Stimulated activated CD8-positive, alpha-beta memory T cell treated with anti-CD3 and anti-CD28 coated beads, Interleukin-12 subunit alpha, Interleukin-12 subunit beta, amount 100 ng/mL, for 4 hours (primary cell): ENCODE measurements at regions not wholly inside any gene's neighbourhood (a gene's known extent, or its start where the extent isn't known, plus 50 kb on each side); places are given as distances from the start of the nearest gene placed in this dataset.

Source experiments
- DNase-seq: peaks from one replicate; pipeline ENCODE4 v3.0.0-alpha.2; 2020; ENCODE audit warnings: low read depth

GRCh38 chr5:54644226-54644625, 126.7 kb downstream of the SNX18 start:
- DNase-seq: no peak

- DNase-seq: no peak
Measured at GRCh38 chr5:54643685-54644106, 126.1 kb downstream of the SNX18 start.

- DNase-seq: no peak
Measured at GRCh38 chr5:54639621-54640020, 122.1 kb downstream of the SNX18 start.

- no peak for DNase-seq
Measured at GRCh38 chr5:54638106-54638505, 120.5 kb downstream of the SNX18 start.

- no peak for DNase-seq
Measured at GRCh38 chr5:54637654-54638053, 120.1 kb downstream of the SNX18 start.

GRCh38 chr5:54634089-54634488, 116.5 kb downstream of the SNX18 start:
- no peak for DNase-seq

- no peak for DNase-seq
Measured at GRCh38 chr5:54632131-54632701, 114.7 kb downstream of the SNX18 start.

GRCh38 chr5:54630738-54631359, 113.3 kb downstream of the SNX18 start:
- DNase-seq: no peak

GRCh38 chr5:54629115-54629514, 111.6 kb downstream of the SNX18 start:
- no peak for DNase-seq

- DNase-seq: no peak
Measured at GRCh38 chr5:54628050-54628449, 110.5 kb downstream of the SNX18 start.

GRCh38 chr5:54626407-54626806, 108.8 kb downstream of the SNX18 start:
- no peak for DNase-seq

- DNase-seq: no peak
Measured at GRCh38 chr5:54624805-54625568, 107.4 kb downstream of the SNX18 start.

- DNase-seq: no peak
Measured at GRCh38 chr5:54621709-54622108, 104.2 kb downstream of the SNX18 start.

GRCh38 chr5:54621048-54621447, 103.5 kb downstream of the SNX18 start:
- DNase-seq: no peak

- DNase-seq: no peak
Measured at GRCh38 chr5:54620141-54620933, 102.8 kb downstream of the SNX18 start.

- no peak for DNase-seq
Measured at GRCh38 chr5:54619731-54620130, 102.2 kb downstream of the SNX18 start.

GRCh38 chr5:54616518-54617220, 99.1 kb downstream of the SNX18 start:
- DNase-seq: no peak

GRCh38 chr5:54616031-54616430, 98.5 kb downstream of the SNX18 start:
- no peak for DNase-seq

- no peak for DNase-seq
Measured at GRCh38 chr5:54615381-54615780, 97.8 kb downstream of the SNX18 start.

- DNase-seq: no peak
Measured at GRCh38 chr5:54612711-54613110, 95.2 kb downstream of the SNX18 start.

- no peak for DNase-seq
Measured at GRCh38 chr5:54611290-54611951, 93.9 kb downstream of the SNX18 start.
